ENCODE measurements at regions not wholly inside any gene's neighbourhood (a gene's known extent, or its start where the extent isn't known, plus 50 kb on each side); places are given as distances from the start of the nearest gene placed in this dataset.
A peak's percentile ranks its signal among the peaks of the same experiment; 100 is the strongest.
"Not testable (repeated sequence)": the region's sequence is repeated elsewhere in the genome, so short reads cannot be mapped to it uniquely, and the experiment has no call there.

GRCh38 chr4:104549736-104550135 is 55.0 kb upstream of the CXXC4 start:
- DNase-seq (ENCODE audit: low spot score) (no peak), ATAC-seq (no peak)
- intact Hi-C loops (cut with DNase I): no loop called here

DNA sequence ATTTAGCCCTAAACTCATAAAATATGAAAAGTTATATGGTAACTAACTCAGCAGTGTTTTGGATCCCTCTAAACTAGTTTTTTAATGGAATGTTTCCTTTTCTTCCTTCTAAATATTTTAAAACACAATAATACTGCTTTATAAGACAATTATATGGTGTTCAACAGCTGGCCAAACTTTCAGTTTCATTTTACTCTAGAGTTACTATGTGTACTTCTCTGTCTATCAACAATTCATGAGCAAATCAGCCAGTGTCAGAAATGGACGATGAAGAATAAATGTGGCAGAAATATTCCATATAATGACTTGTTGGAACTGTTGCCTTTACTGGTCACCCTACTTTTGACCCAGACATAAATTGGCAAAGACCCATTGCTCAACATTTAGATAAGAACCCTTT is 64.8 kb upstream of the CXXC4 start:
- intact Hi-C loops (cut with DNase I): no loop called here
- DNase-seq (ENCODE audit: low spot score) (no peak), ATAC-seq (no peak)

GRCh38 chr4:104571341-104571740 is 76.6 kb upstream of the CXXC4 start:
- intact Hi-C loops (cut with DNase I): no loop called here
- no peak for ATAC-seq
- no peak for DNase-seq (ENCODE audit: low spot score)

DNA sequence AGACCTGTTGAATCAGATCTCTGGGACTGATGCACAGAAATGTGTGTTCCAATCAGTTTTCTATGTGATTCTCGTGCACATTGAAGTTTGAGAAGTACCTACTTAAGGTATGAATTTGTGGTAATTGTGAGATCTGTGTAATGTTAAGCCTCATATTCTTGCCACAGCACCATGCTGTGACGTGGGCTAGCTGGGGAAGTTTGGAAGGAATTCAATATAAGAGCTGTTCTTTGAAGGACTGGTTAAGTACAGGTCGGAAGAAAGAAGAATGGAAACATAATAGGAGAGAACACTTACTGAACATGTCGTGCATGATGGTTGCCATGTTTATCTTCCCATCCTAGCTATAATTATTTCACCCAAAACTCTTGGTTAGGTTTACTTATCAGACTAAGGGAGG is 79.7 kb upstream of the CXXC4 start:
- DNase-seq (ENCODE audit: low spot score) (no peak), ATAC-seq (no peak)
- intact Hi-C loops (cut with DNase I): no loop called here

GRCh38 chr4:104575278-104575677 is 80.6 kb upstream of the CXXC4 start:
- ATAC-seq (no peak), DNase-seq (ENCODE audit: low spot score) (no peak)
- intact Hi-C loops (cut with DNase I): no loop called here

DNA sequence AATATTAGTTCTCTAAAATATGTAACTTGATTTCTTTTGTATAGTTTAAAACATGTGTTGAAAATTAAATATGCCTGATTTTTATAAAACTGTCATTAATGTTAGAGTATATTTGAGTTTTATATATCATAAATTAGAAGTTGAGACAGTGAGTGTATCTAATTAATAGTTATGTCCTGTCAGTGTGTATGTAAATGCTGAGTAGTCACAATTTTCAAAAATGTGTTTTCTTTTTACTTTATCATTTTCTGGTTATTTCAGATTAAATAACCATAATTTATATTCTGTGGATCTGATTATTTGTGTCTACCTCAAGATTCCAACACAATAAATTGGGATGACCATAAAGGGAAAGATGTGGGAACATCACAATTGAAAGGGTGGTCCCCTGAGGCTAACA is 82.7 kb upstream of the CXXC4 start:
- intact Hi-C loops (cut with DNase I): no loop called here
- no peak for DNase-seq (ENCODE audit: low spot score)
- ATAC-seq: no peak

- intact Hi-C loops (cut with DNase I); DNase-seq (ENCODE audit: low spot score); ATAC-seq: not testable (repeated sequence)
Observed at GRCh38 chr4:104581476-104581875, 86.8 kb upstream of the CXXC4 start.

GRCh38 chr4:104582056-104582455 is 87.4 kb upstream of the CXXC4 start:
- intact Hi-C loops (cut with DNase I); ATAC-seq; DNase-seq (ENCODE audit: low spot score): not testable (repeated sequence)

DNA sequence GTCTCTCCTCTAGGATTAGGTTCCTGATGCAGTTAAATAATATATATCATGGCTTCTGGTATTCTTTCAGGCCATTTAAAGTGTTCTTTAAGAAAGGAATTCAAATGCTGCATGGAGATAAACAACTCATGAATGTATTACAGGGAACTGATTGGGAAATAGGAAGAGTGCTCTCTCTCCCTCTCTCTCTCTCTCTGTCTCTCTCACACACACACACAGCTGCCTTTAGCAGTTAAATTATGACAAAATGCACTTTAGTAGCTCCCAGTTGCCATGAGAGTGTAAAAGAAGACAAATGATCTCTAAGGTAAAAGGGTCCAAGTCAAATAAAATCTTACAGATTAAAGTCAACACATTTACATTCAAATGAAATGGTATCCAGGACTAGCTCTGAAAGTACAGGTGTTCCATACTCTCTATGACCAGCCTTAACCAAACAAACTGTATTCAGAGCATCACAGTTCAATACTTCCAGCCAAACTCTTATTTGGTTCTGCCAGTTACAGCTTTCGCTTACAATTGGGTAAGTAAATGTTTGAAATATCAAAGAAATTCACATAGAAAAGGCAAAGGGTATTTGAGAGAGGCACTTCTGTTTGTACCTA is 94.7 kb upstream of the CXXC4 start:
- intact Hi-C loops (cut with DNase I): no loop called here
- DNase-seq (ENCODE audit: low spot score) (no peak), ATAC-seq (no peak)

DNA sequence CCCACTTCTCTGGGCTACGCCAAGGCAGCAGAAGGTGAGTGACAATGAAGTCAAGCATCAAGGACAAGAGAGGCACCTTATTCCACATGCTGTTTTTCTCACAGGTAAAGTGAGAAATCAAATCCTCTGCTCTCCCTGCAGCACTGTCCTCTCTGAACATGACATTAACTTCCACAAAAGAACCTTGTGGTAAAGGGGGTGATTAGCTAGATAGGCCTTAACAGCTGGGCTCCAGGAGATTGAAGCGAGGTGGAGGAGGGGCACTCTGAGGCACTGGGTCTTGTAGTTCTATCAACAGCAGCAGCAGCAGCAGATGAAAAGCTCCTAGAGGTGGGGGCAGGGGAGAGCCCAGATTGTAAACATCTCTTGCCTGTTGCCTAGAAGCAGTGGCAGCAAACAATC is 96.8 kb upstream of the CXXC4 start:
- intact Hi-C loops (cut with DNase I): no loop called here
- ATAC-seq: peak; percentile 45
- no peak for DNase-seq (ENCODE audit: low spot score)

DNA sequence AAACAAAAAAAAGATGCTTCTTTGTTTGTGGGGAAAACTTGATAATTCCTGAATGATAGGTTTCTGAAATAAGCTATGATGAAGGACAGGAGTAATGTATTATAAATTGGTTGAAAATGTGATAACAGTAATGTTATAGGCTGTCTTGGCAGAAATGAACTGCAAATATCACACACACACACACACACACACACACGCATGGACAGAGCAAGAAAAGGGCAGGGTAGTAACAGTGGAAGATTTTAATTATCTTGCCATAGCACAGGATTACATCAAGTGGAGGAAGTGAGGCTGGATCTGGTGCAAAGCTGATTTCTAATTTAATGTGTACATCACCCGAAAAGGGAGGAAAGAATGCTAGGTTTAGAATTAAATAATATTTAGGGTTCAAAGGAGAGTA is 97.5 kb upstream of the CXXC4 start:
- ATAC-seq (no peak), DNase-seq (ENCODE audit: low spot score) (no peak)
- intact Hi-C loops (cut with DNase I): no loop called here

- ATAC-seq (peak; percentile 50), DNase-seq (ENCODE audit: low spot score) (no peak)
- intact Hi-C loops (cut with DNase I): no loop called here
Observed at GRCh38 chr4:104593019-104593418, 98.3 kb upstream of the CXXC4 start.

DNA sequence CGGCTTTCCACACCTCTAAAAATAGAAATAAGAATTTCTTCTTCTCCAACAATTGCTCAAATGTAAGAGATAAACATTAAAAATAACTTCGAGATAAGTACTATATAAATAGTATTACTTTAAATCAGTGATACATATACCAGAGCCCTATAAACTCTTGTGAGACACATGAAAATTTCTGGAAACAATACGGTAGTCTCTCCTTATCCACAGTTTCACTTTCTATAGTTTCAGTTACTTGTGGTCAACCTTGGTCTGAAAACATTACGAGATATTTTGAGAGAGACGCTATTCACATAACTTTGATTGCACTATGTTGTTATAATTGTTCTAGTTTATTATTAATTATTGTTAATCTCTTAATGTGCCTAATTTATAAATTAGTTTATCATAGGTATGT is 101.5 kb upstream of the CXXC4 start:
- ATAC-seq (no peak), DNase-seq (ENCODE audit: low spot score) (no peak)
- intact Hi-C loops (cut with DNase I): no loop called here

DNA sequence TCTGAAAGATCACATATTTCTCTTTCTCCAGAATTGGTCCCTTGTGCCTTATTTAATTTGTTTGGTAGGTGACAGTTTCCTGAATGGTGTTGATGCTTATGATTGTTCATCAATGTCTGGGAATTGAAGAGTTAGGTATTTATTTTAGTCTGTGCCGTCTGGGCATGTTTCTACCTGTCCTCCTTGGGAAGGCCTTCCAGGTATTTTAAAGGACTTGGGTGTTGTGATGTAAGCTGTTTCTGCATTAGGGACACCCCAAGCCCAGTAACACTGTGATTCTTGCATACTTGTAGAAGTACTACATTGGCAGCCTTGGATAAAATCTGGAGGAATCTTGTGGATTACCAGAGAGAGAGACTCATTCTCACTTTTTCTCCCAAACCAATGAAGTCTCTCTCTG is 120.8 kb upstream of the CXXC4 start:
- ATAC-seq: no peak
- intact Hi-C loops (cut with DNase I): no loop called here
- no peak for DNase-seq (ENCODE audit: low spot score)

DNA sequence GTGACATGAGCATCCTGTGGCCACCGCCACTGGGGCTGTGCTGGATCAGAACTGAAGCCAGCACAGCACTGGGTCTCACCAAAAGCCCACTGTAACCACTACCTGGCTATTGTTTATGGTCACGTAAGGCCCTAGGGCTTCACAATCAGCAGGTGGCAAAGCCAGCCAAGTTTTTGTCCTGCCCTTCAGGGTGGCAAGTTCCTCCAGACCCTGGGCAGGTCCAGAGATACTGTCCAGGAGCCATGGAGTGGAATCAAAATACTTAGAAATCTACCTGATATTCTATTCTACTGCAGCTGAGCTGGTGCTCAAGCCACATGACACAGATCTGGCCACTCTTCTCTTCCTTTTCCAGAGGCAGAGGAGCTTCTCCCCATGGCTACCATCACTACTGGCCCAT is 121.2 kb upstream of the CXXC4 start:
- ATAC-seq: no peak
- intact Hi-C loops (cut with DNase I): no loop called here
- DNase-seq (ENCODE audit: low spot score): no peak

- ATAC-seq: peak; percentile 24
- no peak for DNase-seq (ENCODE audit: low spot score)
- intact Hi-C loops (cut with DNase I): no loop called here
Observed at GRCh38 chr4:104616401-104616820, 121.7 kb upstream of the CXXC4 start.

GRCh38 chr4:104625706-104626105 is 131.0 kb upstream of the CXXC4 start:
- ATAC-seq (no peak), DNase-seq (ENCODE audit: low spot score) (no peak)
- intact Hi-C loops (cut with DNase I): no loop called here

DNA sequence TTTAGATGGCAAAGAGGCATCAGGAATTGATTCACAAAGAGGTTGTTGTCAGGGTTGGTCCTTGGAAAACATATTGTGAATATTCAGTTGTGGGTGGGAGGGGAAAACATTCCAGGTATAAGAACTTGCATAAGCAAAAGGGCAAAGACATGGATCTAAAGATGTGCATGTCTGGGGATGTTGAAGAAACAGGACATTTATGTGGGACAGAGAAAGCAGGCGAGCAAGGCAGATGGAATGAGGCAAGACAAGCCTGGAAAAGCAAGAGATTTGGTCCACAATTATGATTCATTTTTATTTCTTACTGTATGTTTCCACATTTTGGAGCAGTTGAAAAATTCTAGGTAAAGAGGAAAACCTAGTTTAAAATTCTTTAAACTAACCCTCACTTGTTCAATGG is 134.9 kb upstream of the CXXC4 start:
- DNase-seq (ENCODE audit: low spot score) (no peak), ATAC-seq (no peak)
- intact Hi-C loops (cut with DNase I): no loop called here

DNA sequence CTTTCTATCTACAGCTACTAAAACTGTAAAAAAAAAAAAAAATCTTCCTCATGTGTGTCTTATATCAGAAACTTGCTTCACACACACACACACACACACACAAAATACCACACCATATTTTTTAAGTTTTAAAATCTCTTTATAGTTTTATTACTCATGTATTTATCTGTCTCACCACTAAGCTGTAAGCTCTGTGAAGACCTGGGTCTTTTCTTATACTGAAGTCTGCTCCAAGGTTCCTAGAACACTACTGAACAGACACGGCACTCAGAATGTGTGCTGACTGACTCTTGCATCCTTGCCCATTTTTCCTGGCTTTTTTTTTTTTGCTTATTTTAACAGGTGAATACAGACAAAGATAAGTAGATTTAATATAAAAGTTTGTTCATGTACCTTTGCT is 135.6 kb upstream of the CXXC4 start:
- no peak for DNase-seq (ENCODE audit: low spot score)
- intact Hi-C loops (cut with DNase I): no loop called here
- peak; percentile 49 for ATAC-seq

- ATAC-seq (no peak), DNase-seq (ENCODE audit: low spot score) (no peak)
- intact Hi-C loops (cut with DNase I): no loop called here
Observed at GRCh38 chr4:104631000-104631399, 136.3 kb upstream of the CXXC4 start.

- ATAC-seq (no peak), DNase-seq (ENCODE audit: low spot score) (no peak)
- intact Hi-C loops (cut with DNase I): no loop called here
Observed at GRCh38 chr4:104641418-104641817, 146.7 kb upstream of the CXXC4 start.

DNA sequence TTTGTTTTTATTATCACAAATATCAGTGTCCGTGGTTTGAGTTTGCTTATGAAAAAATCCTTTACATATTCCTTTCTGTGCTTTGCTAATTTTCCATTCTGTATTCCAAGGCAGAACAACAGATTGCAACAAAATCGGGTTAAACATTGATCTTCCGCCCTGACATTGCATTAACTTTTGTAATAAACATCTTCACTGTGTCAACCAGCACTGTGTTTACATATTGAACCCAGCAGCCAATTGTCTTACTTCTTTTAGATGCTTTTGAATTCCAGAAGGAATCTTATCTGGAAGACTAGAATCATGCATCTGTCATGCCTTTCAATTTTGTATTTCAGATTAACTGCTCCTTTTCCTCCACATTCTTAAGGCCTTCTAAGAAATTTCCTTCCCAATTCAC is 147.8 kb upstream of the CXXC4 start:
- DNase-seq (ENCODE audit: low spot score) (no peak), ATAC-seq (no peak)
- intact Hi-C loops (cut with DNase I): no loop called here

Measured in sciatic nerve (tissue), 2 donors.